SH-SY5Y (cell line): ENCODE measurements at regions not wholly inside any gene's neighbourhood (a gene's known extent, or its start where the extent isn't known, plus 50 kb on each side); places are given as distances from the start of the nearest gene placed in this dataset.

Source experiments
- GATA2 ChIP-seq: IDR thresholded peaks from 2 replicates; pipeline ENCODE4 v1.6.1; 2011; ENCODE audit warnings: mild to moderate bottlenecking, low read depth, low read length
- GATA3 ChIP-seq: IDR thresholded peaks from 2 replicates; pipeline ENCODE4 v1.6.1; 2011; ENCODE audit warnings: low read depth, mild to moderate bottlenecking, low read length, moderate library complexity

DNA sequence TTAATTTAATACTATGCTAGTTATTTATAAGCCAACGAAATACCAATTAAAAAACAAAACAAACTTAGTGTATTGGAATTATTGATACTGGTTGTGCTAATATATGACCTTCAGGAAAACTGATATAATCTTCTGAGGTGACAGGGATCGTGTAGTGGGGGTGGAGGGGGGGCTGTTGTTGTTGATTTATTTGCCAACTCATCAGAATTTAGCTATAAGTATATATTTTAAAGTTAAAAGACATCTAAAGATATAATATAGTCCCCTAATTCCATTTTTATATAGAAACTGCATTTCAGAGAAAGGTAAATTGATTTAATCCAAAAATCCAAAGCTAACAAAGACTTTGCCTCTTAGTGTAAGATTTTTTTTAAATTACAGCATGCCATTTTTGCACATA lies 210.5 kb downstream of the LRRK2 start:
- TF ChIP-seq GATA2, result no peak
- TF ChIP-seq GATA3, result no peak
